HFFc6 (cell line): ENCODE measurements at regions not wholly inside any gene's neighbourhood (a gene's known extent, or its start where the extent isn't known, plus 50 kb on each side); places are given as distances from the start of the nearest gene placed in this dataset.

ENCODE experiments used
- DNase-seq: peaks from one replicate; pipeline ENCODE4 v3.0.0-alpha.2; 2018
- H3K27ac Mint-ChIP-seq: 2 replicates; pipeline ENCODE4 v1.8.0; 2020; ENCODE audit warnings: mild to moderate bottlenecking, mixed read lengths
- H3K27me3 Mint-ChIP-seq: 2 replicates; pipeline ENCODE4 v1.8.0; 2021; ENCODE audit warnings: mild to moderate bottlenecking, moderate library complexity, mixed read lengths; ENCODE audit not compliant: insufficient read depth
- H3K36me3 Mint-ChIP-seq: 2 replicates; pipeline ENCODE4 v1.8.0; 2021; ENCODE audit warnings: low read depth, mixed read lengths
- H3K4me1 Mint-ChIP-seq: 2 replicates; pipeline ENCODE4 v1.8.0; 2020; ENCODE audit warnings: low read depth, mixed read lengths
- H3K4me3 Mint-ChIP-seq: 2 replicates; pipeline ENCODE4 v1.8.0; 2020; ENCODE audit warnings: mild to moderate bottlenecking, moderate library complexity, mixed read lengths
- H3K9me3 Mint-ChIP-seq: 2 replicates; pipeline ENCODE4 v1.8.0; 2020; ENCODE audit warnings: mild to moderate bottlenecking, mixed read lengths
- TF ChIP-seq, protein P1 (sequence below): fragments of 200-600 bp; sonication (generic); IDR thresholded peaks from 2 replicates; pipeline ENCODE4 v1.5.0; 2021; ENCODE audit warnings: antibody characterized with exemption, mild to moderate bottlenecking

GRCh38 chr12:116426391-116427136 is 132.6 kb upstream of the MAP1LC3B2 start:
- peak; percentile 99 for DNase-seq
- H3K4me3 Mint-ChIP-seq, result peak overlapping the region; percentile 70
- H3K27ac Mint-ChIP-seq, result peak overlapping the region; percentile 87
- H3K27me3 Mint-ChIP-seq, result no peaks in the 10 kb centered on the region; the same call in 1 of the 2 replicates
- TF ChIP-seq, protein P1, sequence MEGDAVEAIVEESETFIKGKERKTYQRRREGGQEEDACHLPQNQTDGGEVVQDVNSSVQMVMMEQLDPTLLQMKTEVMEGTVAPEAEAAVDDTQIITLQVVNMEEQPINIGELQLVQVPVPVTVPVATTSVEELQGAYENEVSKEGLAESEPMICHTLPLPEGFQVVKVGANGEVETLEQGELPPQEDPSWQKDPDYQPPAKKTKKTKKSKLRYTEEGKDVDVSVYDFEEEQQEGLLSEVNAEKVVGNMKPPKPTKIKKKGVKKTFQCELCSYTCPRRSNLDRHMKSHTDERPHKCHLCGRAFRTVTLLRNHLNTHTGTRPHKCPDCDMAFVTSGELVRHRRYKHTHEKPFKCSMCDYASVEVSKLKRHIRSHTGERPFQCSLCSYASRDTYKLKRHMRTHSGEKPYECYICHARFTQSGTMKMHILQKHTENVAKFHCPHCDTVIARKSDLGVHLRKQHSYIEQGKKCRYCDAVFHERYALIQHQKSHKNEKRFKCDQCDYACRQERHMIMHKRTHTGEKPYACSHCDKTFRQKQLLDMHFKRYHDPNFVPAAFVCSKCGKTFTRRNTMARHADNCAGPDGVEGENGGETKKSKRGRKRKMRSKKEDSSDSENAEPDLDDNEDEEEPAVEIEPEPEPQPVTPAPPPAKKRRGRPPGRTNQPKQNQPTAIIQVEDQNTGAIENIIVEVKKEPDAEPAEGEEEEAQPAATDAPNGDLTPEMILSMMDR, result peak; percentile 77
- peaks cover 42% of the 10 kb centered on the region for H3K4me1 Mint-ChIP-seq
- H3K36me3 Mint-ChIP-seq, result peaks cover 7% of the 10 kb centered on the region; the same call in 1 of the 2 replicates
- peaks cover 4% of the 10 kb centered on the region; the same call in 1 of the 2 replicates for H3K9me3 Mint-ChIP-seq

GRCh38 chr12:116427200-116427930 is 131.8 kb upstream of the MAP1LC3B2 start:
- H3K4me3 Mint-ChIP-seq, result peak overlapping the region; percentile 70
- TF ChIP-seq, protein P1, result no peak

DNA sequence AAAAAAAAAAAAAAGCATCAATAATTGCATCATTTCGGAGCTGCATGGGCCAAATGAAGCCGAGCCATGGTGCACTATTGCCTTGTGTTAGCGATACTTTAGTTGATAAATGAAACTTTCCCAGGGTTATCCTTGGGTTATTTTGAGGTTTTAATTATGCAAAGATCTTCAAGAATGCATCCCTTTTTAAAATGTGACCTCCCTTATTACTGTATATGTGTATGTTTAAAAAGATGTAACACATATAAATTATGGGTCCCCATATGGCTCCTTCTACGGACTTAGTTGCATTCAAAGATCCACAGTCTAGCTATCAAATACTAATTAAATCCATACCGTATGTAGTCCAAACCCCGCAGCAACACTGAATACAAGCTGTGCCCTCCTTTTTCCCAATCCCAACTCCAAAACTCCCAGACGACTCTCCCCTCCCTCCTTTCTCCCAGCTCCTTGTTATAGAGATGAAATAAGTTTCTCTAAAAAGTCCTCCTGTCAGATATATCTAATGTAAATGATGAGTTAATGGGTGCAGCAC is 129.3 kb upstream of the MAP1LC3B2 start:
- no peak overlapping the region for H3K27ac Mint-ChIP-seq
- H3K27me3 Mint-ChIP-seq, result no peaks in the 10 kb centered on the region; the same call in none of the 2 replicates
- peaks cover 61% of the 10 kb centered on the region for H3K4me1 Mint-ChIP-seq
- no peaks in the 10 kb centered on the region for H3K36me3 Mint-ChIP-seq
- TF ChIP-seq, protein P1, result no peak
- DNase-seq, result no peak
- H3K9me3 Mint-ChIP-seq, result no peaks in the 10 kb centered on the region
- H3K4me3 Mint-ChIP-seq, result no peak overlapping the region

More at GRCh38 chr12:116427200-116427930, 131.8 kb upstream of the MAP1LC3B2 start:
- H3K4me1 Mint-ChIP-seq, result peaks cover 48% of the 10 kb centered on the region
- no peaks in the 10 kb centered on the region for H3K9me3 Mint-ChIP-seq
- peak overlapping the region; percentile 87 for H3K27ac Mint-ChIP-seq
- DNase-seq, result peak; percentile 55
- H3K27me3 Mint-ChIP-seq, result no peaks in the 10 kb centered on the region; the same call in none of the 2 replicates
- no peaks in the 10 kb centered on the region for H3K36me3 Mint-ChIP-seq

DNA sequence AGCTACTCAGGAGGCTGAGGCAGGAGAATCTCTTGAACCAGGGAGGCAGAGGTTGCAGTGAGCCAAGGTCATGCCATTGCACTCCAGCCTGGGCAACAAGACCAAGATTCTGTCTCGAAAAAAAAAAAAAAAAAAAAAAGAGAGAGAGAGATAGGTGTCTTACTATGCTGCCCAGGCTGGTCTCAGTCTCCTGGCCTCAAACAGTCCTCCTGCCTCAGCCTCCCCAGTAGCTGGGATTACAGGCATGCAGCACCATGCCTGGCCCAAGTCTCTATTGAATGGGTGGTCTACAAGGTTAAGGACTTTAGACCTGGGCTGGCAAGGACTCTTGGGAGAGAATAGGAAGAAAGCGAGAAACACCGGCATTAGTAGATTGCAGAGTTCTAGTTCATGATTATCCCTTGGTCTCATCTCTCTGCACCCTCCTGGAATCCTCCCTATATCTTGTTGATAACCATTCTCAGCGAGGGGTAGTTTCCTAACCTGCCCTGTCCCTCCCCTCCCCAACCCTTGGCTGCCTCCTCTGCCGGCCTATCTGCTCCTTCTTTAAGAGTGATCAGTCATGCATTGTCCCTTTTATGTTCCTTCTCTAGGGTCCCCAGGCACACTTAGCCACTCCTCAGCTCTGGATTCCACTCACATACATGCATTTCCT is 128.1 kb upstream of the MAP1LC3B2 start:
- TF ChIP-seq, protein P1, result no peak
- Mint-ChIP-seq H3K4me1 (peaks cover 60% of the 10 kb centered on the region), H3K36me3 (no peaks in the 10 kb centered on the region), H3K27ac (no peak overlapping the region), H3K9me3 (no peaks in the 10 kb centered on the region), H3K4me3 (no peak overlapping the region), H3K27me3 (no peaks in the 10 kb centered on the region; the same call in none of the 2 replicates)
- no peak for DNase-seq

- Mint-ChIP-seq H3K4me3 (no peak overlapping the region), H3K4me1 (peaks cover 52% of the 10 kb centered on the region)
Observed at GRCh38 chr12:116431677-116432300, 127.4 kb upstream of the MAP1LC3B2 start.

More at GRCh38 chr12:116431677-116432300, 127.4 kb upstream of the MAP1LC3B2 start:
- TF ChIP-seq, protein P1, result no peak
- DNase-seq, result no peak
- Mint-ChIP-seq H3K9me3 (no peaks in the 10 kb centered on the region), H3K36me3 (no peaks in the 10 kb centered on the region), H3K27me3 (no peaks in the 10 kb centered on the region; the same call in 1 of the 2 replicates), H3K27ac (no peak overlapping the region)
